WTC11 (cell line): ENCODE measurements at regions not wholly inside any gene's neighbourhood (a gene's known extent, or its start where the extent isn't known, plus 50 kb on each side); places are given as distances from the start of the nearest gene placed in this dataset.

Experiments
- ATAC-seq: fragments of 200-7000 bp; cut with Tn5 transposase; 2 replicates; pipeline ENCODE4 v1.10.0; 2021; ENCODE audit warnings: mild to moderate bottlenecking, moderate library complexity
- CTCF ChIA-PET: fragments of 300-600 bp; sonication (Branson Sonifier 250); formaldehyde crosslinking; loops from one replicate; lab custom pipeline; 2021; ENCODE audit warnings: antibody characterized with exemption; lab: Charles Lee
- POLR2A ChIA-PET: fragments of 350-600 bp; sonication (Branson Sonifier 250); formaldehyde crosslinking; loops from one replicate; lab custom pipeline; 2021; ENCODE audit warnings: antibody characterized with exemption; lab: Charles Lee
- DNase-seq: peaks from one replicate; pipeline ENCODE4 v3.0.0; 2021; ENCODE audit warnings: low spot score
- H3K27ac Mint-ChIP-seq: 2 replicates; pipeline ENCODE4 v1.8.0; 2021; ENCODE audit warnings: mixed read lengths
- H3K27me3 Mint-ChIP-seq: 2 replicates; pipeline ENCODE4 v1.8.0; 2021; ENCODE audit warnings: low read depth, mild to moderate bottlenecking, moderate library complexity, mixed read lengths
- H3K36me3 Mint-ChIP-seq: 2 replicates; pipeline ENCODE4 v1.8.0; 2021; ENCODE audit warnings: mixed read lengths
- H3K4me1 Mint-ChIP-seq: 2 replicates; pipeline ENCODE4 v1.8.0; 2022; ENCODE audit warnings: mixed read lengths
- H3K4me3 Mint-ChIP-seq: 2 replicates; pipeline ENCODE4 v1.8.0; 2021; ENCODE audit warnings: mild to moderate bottlenecking, moderate library complexity, mixed read lengths
- H3K9me3 Mint-ChIP-seq: 2 replicates; pipeline ENCODE4 v1.8.0; 2021; ENCODE audit warnings: mixed read lengths
- CBFB ChIP-seq: sonication (generic); formaldehyde crosslinking; IDR thresholded peaks from 2 replicates; pipeline ENCODE4 v1.8.1; 2022; ENCODE audit warnings: mild to moderate bottlenecking, low read depth, missing genetic modification reagents
- CREM ChIP-seq: sonication (generic); formaldehyde crosslinking; IDR thresholded peaks from 2 replicates; pipeline ENCODE4 v1.8.1; 2022; ENCODE audit warnings: mild to moderate bottlenecking, missing genetic modification reagents, moderate library complexity
- ELF4 ChIP-seq: sonication (generic); formaldehyde crosslinking; IDR thresholded peaks from 2 replicates; pipeline ENCODE4 v1.8.1; 2022; ENCODE audit warnings: low read depth, mild to moderate bottlenecking, moderate library complexity, missing genetic modification reagents
- FOXJ3 ChIP-seq: sonication (generic); formaldehyde crosslinking; IDR thresholded peaks from 2 replicates; pipeline ENCODE4 v1.9.0; 2021; ENCODE audit warnings: missing genetic modification reagents, mild to moderate bottlenecking, borderline replicate concordance
- FOXP1 ChIP-seq: sonication (generic); formaldehyde crosslinking; IDR thresholded peaks from 2 replicates; pipeline ENCODE4 v1.8.0; 2022; ENCODE audit warnings: missing genetic modification reagents, mild to moderate bottlenecking, moderate library complexity, borderline replicate concordance
- GABPB1 ChIP-seq: sonication (generic); formaldehyde crosslinking; IDR thresholded peaks from 2 replicates; pipeline ENCODE4 v1.8.1; 2023; ENCODE audit warnings: mild to moderate bottlenecking, missing genetic modification reagents
- GRHL2 ChIP-seq: fragments of 250-450 bp; sonication (Bioruptor Pico); IDR thresholded peaks from 2 replicates; pipeline ENCODE4 v1.8.0; 2022; ENCODE audit warnings: mild to moderate bottlenecking, moderate library complexity; ENCODE audit not compliant: insufficient replicate concordance, severe bottlenecking
- GTF2I ChIP-seq: fragments of 250-450 bp; sonication (Bioruptor Pico); conservative IDR thresholded peaks from 2 replicates; pipeline ENCODE4 v1.4.0; 2021; ENCODE audit warnings: mild to moderate bottlenecking
- IRF2 ChIP-seq: sonication (generic); formaldehyde crosslinking; IDR thresholded peaks from 2 replicates; pipeline ENCODE4 v1.8.0; 2022; ENCODE audit warnings: low read depth, missing genetic modification reagents, borderline replicate concordance
- JAZF1 ChIP-seq: fragments of 250-450 bp; sonication (Bioruptor Pico); IDR thresholded peaks from 2 replicates; pipeline ENCODE4 v1.9.0; 2021; ENCODE audit warnings: moderate library complexity, mild to moderate bottlenecking, inconsistent platforms
- JUN ChIP-seq: sonication (generic); formaldehyde crosslinking; IDR thresholded peaks from 2 replicates; pipeline ENCODE4 v1.8.0; 2023; ENCODE audit warnings: mild to moderate bottlenecking, missing genetic modification reagents
- NFATC4 ChIP-seq: fragments of 250-450 bp; sonication (Bioruptor Pico); IDR thresholded peaks from 2 replicates; pipeline ENCODE4 v1.9.0; 2021; ENCODE audit warnings: mild to moderate bottlenecking
- NFE2L1 ChIP-seq: sonication (generic); formaldehyde crosslinking; IDR thresholded peaks from 2 replicates; pipeline ENCODE4 v1.8.1; 2023; ENCODE audit warnings: missing genetic modification reagents
- PRRX2 ChIP-seq: fragments of 250-450 bp; sonication (Bioruptor Pico); IDR thresholded peaks from 2 replicates; pipeline ENCODE4 v1.8.0; 2021; ENCODE audit warnings: mild to moderate bottlenecking
- RELA ChIP-seq: sonication (generic); formaldehyde crosslinking; IDR thresholded peaks from 2 replicates; pipeline ENCODE4 v1.8.1; 2022; ENCODE audit warnings: missing genetic modification reagents, mild to moderate bottlenecking, borderline replicate concordance
- RORB ChIP-seq: fragments of 250-450 bp; sonication (Bioruptor Pico); IDR thresholded peaks from 2 replicates; pipeline ENCODE4 v1.9.0; 2021; ENCODE audit warnings: mild to moderate bottlenecking
- SMAD4 ChIP-seq: sonication (generic); formaldehyde crosslinking; IDR thresholded peaks from 2 replicates; pipeline ENCODE4 v1.8.0; 2022; ENCODE audit warnings: mild to moderate bottlenecking, missing genetic modification reagents
- SOX15 ChIP-seq: fragments of 250-450 bp; sonication (Bioruptor Pico); IDR thresholded peaks from 2 replicates; pipeline ENCODE4 v1.9.0; 2021; ENCODE audit warnings: mild to moderate bottlenecking
- ZBTB21 ChIP-seq: sonication (generic); formaldehyde crosslinking; IDR thresholded peaks from 2 replicates; pipeline ENCODE4 v1.8.1; 2023; ENCODE audit warnings: mild to moderate bottlenecking, missing genetic modification reagents, borderline replicate concordance
- ZNF423 ChIP-seq: fragments of 250-450 bp; sonication (Bioruptor Pico); IDR thresholded peaks from 2 replicates; pipeline ENCODE4 v2.1.2; 2022; ENCODE audit warnings: mild to moderate bottlenecking, moderate library complexity
- TF ChIP-seq, protein P1 (sequence below): fragments of 250-450 bp; sonication (Bioruptor Pico); IDR thresholded peaks from 2 replicates; pipeline ENCODE4 v1.8.0; 2021; ENCODE audit warnings: mild to moderate bottlenecking
- TF ChIP-seq, protein P2 (sequence below): sonication (generic); formaldehyde crosslinking; IDR thresholded peaks from 2 replicates; pipeline ENCODE4 v1.8.0; 2023; ENCODE audit warnings: missing genetic modification reagents, mild to moderate bottlenecking, borderline replicate concordance
- TF ChIP-seq, protein P3 (sequence below): sonication (generic); formaldehyde crosslinking; IDR thresholded peaks from 2 replicates; pipeline ENCODE4 v1.8.1; 2023; ENCODE audit warnings: mild to moderate bottlenecking, missing genetic modification reagents, moderate library complexity
- TF ChIP-seq, protein P4 (sequence below): sonication (generic); formaldehyde crosslinking; IDR thresholded peaks from 2 replicates; pipeline ENCODE4 v1.8.0; 2022; ENCODE audit warnings: mild to moderate bottlenecking, missing genetic modification reagents
- TF ChIP-seq, protein P5 (sequence below): fragments of 200-600 bp; IDR thresholded peaks from 2 replicates; pipeline ENCODE4 v1.8.0; 2022; ENCODE audit warnings: antibody characterized with exemption
- TF ChIP-seq, protein P6 (sequence below): sonication (generic); formaldehyde crosslinking; IDR thresholded peaks from 2 replicates; pipeline ENCODE4 v1.8.1; 2023; ENCODE audit warnings: mild to moderate bottlenecking, missing genetic modification reagents

DNA sequence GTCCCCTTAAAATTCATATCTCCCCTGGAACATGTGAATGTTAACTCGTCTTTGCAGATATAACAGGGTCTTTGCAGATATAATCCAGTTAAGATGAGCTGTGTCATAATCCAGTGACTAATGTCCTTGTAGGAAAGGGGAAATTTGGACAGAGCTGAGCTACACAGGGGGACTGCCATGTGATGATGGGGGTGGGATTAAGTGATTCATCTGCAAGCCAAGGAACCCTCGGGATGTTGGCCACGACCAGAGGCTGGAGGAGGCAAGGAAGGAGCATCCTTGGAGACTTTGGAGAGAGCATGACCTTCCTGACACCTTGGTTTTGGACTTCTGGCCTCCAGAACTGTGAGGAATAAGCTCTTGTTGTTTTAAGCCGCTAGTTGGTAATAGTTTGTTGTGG, 153.9 kb upstream of the PCBD1 start:
- ATAC-seq (no peak), DNase-seq (no peak)
- POLR2A ChIA-PET: no interaction called here
- no peaks in the 10 kb centered on the region for H3K36me3 Mint-ChIP-seq
- H3K27me3 Mint-ChIP-seq: peaks cover 3% of the 10 kb centered on the region; the same call in 1 of the 2 replicates
- CTCF ChIA-PET: interaction anchor here (1.5 to 2.3 kb wide), 4 partner anchors 9 to 139 kb away, joined by 4 to 10 read pairs (median 6); no protein-coding TSS in a partner anchor
- peaks cover 8% of the 10 kb centered on the region for H3K4me1 Mint-ChIP-seq
- H3K9me3 Mint-ChIP-seq: no peaks in the 10 kb centered on the region
- no peak overlapping the region for H3K4me3 Mint-ChIP-seq
- no peak overlapping the region for H3K27ac Mint-ChIP-seq
- no peak for TF ChIP-seq SOX15 (CRISPR knock-in tag)
- no peak for TF ChIP-seq ELF4 (CRISPR knock-in tag)
- TF ChIP-seq PRRX2 (CRISPR knock-in tag): no peak
- TF ChIP-seq, protein P1, sequence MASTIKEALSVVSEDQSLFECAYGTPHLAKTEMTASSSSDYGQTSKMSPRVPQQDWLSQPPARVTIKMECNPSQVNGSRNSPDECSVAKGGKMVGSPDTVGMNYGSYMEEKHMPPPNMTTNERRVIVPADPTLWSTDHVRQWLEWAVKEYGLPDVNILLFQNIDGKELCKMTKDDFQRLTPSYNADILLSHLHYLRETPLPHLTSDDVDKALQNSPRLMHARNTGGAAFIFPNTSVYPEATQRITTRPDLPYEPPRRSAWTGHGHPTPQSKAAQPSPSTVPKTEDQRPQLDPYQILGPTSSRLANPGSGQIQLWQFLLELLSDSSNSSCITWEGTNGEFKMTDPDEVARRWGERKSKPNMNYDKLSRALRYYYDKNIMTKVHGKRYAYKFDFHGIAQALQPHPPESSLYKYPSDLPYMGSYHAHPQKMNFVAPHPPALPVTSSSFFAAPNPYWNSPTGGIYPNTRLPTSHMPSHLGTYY (CRISPR knock-in tag): no peak
- TF ChIP-seq FOXP1 (CRISPR knock-in tag): no peak
- TF ChIP-seq, protein P2, sequence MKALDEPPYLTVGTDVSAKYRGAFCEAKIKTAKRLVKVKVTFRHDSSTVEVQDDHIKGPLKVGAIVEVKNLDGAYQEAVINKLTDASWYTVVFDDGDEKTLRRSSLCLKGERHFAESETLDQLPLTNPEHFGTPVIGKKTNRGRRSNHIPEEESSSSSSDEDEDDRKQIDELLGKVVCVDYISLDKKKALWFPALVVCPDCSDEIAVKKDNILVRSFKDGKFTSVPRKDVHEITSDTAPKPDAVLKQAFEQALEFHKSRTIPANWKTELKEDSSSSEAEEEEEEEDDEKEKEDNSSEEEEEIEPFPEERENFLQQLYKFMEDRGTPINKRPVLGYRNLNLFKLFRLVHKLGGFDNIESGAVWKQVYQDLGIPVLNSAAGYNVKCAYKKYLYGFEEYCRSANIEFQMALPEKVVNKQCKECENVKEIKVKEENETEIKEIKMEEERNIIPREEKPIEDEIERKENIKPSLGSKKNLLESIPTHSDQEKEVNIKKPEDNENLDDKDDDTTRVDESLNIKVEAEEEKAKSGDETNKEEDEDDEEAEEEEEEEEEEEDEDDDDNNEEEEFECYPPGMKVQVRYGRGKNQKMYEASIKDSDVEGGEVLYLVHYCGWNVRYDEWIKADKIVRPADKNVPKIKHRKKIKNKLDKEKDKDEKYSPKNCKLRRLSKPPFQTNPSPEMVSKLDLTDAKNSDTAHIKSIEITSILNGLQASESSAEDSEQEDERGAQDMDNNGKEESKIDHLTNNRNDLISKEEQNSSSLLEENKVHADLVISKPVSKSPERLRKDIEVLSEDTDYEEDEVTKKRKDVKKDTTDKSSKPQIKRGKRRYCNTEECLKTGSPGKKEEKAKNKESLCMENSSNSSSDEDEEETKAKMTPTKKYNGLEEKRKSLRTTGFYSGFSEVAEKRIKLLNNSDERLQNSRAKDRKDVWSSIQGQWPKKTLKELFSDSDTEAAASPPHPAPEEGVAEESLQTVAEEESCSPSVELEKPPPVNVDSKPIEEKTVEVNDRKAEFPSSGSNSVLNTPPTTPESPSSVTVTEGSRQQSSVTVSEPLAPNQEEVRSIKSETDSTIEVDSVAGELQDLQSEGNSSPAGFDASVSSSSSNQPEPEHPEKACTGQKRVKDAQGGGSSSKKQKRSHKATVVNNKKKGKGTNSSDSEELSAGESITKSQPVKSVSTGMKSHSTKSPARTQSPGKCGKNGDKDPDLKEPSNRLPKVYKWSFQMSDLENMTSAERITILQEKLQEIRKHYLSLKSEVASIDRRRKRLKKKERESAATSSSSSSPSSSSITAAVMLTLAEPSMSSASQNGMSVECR (CRISPR knock-in tag): no peak
- TF ChIP-seq JUN (CRISPR knock-in tag): no peak
- TF ChIP-seq IRF2 (CRISPR knock-in tag): no peak
- TF ChIP-seq GRHL2 (CRISPR knock-in tag): no peak
- no peak for TF ChIP-seq JAZF1
- TF ChIP-seq ZBTB21 (CRISPR knock-in tag): no peak
- TF ChIP-seq GABPB1: no peak
- no peak for TF ChIP-seq ZNF423 (CRISPR knock-in tag)
- TF ChIP-seq, protein P3, sequence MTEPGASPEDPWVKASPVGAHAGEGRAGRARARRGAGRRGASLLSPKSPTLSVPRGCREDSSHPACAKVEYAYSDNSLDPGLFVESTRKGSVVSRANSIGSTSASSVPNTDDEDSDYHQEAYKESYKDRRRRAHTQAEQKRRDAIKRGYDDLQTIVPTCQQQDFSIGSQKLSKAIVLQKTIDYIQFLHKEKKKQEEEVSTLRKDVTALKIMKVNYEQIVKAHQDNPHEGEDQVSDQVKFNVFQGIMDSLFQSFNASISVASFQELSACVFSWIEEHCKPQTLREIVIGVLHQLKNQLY (CRISPR knock-in tag): no peak
- no peak for TF ChIP-seq FOXJ3 (CRISPR knock-in tag)
- TF ChIP-seq NFE2L1 (CRISPR knock-in tag): no peak
- TF ChIP-seq, protein P4, sequence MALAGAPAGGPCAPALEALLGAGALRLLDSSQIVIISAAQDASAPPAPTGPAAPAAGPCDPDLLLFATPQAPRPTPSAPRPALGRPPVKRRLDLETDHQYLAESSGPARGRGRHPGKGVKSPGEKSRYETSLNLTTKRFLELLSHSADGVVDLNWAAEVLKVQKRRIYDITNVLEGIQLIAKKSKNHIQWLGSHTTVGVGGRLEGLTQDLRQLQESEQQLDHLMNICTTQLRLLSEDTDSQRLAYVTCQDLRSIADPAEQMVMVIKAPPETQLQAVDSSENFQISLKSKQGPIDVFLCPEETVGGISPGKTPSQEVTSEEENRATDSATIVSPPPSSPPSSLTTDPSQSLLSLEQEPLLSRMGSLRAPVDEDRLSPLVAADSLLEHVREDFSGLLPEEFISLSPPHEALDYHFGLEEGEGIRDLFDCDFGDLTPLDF (CRISPR knock-in tag): no peak
- no peak for TF ChIP-seq GTF2I (CRISPR knock-in tag)

DNA sequence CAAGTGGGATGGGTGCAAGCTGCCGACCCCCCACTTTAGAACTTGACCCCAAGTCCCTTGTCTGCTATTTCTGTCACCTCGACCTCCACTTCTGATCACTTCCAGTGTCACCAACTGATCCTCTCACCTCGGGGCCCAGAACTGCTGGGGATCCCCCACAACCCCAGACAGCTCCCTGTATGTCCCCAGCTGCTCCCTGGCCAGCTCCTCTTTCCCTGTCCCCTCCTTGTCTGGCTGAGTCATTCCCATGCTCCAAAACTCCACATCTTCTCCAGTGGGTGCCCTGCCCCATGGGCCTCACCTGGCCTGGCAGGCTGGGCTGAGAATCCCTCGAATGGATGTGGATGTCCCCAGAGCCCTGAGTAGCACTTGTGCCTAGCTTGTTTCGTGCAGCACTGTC, 154.3 kb upstream of the PCBD1 start:
- DNase-seq: no peak
- no peak overlapping the region for H3K4me3 Mint-ChIP-seq
- H3K27ac Mint-ChIP-seq: no peak overlapping the region
- peaks cover 8% of the 10 kb centered on the region for H3K4me1 Mint-ChIP-seq
- no peaks in the 10 kb centered on the region for H3K9me3 Mint-ChIP-seq
- H3K27me3 Mint-ChIP-seq: peaks cover 3% of the 10 kb centered on the region; the same call in 1 of the 2 replicates
- no peaks in the 10 kb centered on the region for H3K36me3 Mint-ChIP-seq
- ChIA-PET POLR2A (no interaction called here), CTCF (interaction anchor here (1.5 to 2.3 kb wide), 4 partner anchors 9 to 140 kb away, joined by 4 to 10 read pairs (median 6); no protein-coding TSS in a partner anchor)
- ATAC-seq: no peak
- TF ChIP-seq CREM (CRISPR knock-in tag) (no peak), RELA (CRISPR knock-in tag) (no peak), SMAD4 (CRISPR knock-in tag) (no peak), RORB (CRISPR knock-in tag) (no peak), NFE2L1 (CRISPR knock-in tag) (no peak), NFATC4 (CRISPR knock-in tag) (no peak), CBFB (no peak)
- TF ChIP-seq, protein P5, sequence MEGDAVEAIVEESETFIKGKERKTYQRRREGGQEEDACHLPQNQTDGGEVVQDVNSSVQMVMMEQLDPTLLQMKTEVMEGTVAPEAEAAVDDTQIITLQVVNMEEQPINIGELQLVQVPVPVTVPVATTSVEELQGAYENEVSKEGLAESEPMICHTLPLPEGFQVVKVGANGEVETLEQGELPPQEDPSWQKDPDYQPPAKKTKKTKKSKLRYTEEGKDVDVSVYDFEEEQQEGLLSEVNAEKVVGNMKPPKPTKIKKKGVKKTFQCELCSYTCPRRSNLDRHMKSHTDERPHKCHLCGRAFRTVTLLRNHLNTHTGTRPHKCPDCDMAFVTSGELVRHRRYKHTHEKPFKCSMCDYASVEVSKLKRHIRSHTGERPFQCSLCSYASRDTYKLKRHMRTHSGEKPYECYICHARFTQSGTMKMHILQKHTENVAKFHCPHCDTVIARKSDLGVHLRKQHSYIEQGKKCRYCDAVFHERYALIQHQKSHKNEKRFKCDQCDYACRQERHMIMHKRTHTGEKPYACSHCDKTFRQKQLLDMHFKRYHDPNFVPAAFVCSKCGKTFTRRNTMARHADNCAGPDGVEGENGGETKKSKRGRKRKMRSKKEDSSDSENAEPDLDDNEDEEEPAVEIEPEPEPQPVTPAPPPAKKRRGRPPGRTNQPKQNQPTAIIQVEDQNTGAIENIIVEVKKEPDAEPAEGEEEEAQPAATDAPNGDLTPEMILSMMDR: no peak
- TF ChIP-seq, protein P6, sequence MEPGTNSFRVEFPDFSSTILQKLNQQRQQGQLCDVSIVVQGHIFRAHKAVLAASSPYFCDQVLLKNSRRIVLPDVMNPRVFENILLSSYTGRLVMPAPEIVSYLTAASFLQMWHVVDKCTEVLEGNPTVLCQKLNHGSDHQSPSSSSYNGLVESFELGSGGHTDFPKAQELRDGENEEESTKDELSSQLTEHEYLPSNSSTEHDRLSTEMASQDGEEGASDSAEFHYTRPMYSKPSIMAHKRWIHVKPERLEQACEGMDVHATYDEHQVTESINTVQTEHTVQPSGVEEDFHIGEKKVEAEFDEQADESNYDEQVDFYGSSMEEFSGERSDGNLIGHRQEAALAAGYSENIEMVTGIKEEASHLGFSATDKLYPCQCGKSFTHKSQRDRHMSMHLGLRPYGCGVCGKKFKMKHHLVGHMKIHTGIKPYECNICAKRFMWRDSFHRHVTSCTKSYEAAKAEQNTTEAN: no peak
